ENCODE measurements at regions not wholly inside any gene's neighbourhood (a gene's known extent, or its start where the extent isn't known, plus 50 kb on each side); places are given as distances from the start of the nearest gene placed in this dataset.

DNA sequence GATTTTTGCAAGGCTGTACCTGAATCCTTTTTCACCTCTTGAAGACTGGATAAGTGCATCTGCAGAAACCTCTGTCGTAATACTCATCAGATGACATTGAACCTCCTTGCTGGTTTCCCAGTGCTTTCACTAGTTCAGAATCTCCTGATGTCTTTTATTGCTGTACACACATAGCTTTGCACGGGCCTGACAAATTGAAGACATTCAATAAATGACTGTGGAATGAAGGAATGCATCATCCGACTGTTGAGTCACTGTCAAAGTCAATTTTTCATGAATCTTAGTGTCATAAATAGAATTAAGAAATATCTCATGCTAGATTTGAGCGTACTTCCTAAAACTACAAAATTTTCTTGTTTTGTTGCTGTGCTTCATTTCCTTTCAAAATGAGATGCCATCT lies 598.2 kb upstream of the MAP3K7 start:
- no peak for ATAC-seq
- TF ChIP-seq, protein P1, sequence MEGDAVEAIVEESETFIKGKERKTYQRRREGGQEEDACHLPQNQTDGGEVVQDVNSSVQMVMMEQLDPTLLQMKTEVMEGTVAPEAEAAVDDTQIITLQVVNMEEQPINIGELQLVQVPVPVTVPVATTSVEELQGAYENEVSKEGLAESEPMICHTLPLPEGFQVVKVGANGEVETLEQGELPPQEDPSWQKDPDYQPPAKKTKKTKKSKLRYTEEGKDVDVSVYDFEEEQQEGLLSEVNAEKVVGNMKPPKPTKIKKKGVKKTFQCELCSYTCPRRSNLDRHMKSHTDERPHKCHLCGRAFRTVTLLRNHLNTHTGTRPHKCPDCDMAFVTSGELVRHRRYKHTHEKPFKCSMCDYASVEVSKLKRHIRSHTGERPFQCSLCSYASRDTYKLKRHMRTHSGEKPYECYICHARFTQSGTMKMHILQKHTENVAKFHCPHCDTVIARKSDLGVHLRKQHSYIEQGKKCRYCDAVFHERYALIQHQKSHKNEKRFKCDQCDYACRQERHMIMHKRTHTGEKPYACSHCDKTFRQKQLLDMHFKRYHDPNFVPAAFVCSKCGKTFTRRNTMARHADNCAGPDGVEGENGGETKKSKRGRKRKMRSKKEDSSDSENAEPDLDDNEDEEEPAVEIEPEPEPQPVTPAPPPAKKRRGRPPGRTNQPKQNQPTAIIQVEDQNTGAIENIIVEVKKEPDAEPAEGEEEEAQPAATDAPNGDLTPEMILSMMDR (IDR thresholded peaks at IDR 0.05), result no peak
- intact Hi-C loops (cut with DNase I), result no loop called here
- WGBS, 2 donors, result 62 to 71% methylated on average over 4 of the region's 4 CpGs
- Histone ChIP-seq H3K36me3 (no peaks in the 10 kb centered on the region), H3K4me1 (no peaks in the 10 kb centered on the region), H3K27me3 (no peaks in the 10 kb centered on the region), H3K27ac (no peak overlapping the region), H3K4me3 (no peak overlapping the region), H3K9me3 (no peaks in the 10 kb centered on the region)
- FAIRE-seq, result no peak
- DNase-seq, result no peak

DNA sequence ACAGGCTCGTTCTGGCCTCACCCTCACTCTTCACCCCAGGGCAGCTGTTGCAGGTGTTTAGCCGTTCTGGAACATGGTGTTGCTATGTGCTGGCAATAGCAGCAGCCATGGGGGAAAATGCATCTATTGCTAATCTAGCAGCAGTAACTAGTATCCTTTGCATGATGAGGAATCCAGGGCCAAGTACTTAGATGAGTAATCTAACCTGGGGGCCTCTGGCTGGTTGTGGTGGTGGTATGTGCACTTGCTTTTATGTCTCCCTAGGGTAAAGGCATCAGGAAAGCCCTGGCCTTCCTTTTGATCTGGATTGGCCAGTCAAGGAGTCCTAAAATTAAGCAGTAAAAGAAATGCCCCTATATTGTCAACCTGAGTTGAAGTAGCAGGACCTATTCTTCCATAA lies 594.5 kb upstream of the MAP3K7 start:
- H3K4me1 ChIP-seq, result no peaks in the 10 kb centered on the region
- no peaks in the 10 kb centered on the region for H3K27me3 ChIP-seq
- no peaks in the 10 kb centered on the region for H3K9me3 ChIP-seq
- whole genome bisulfite sequencing, 2 donors, result 51 to 62% methylated on average over 2 of the region's 2 CpGs
- no peaks in the 10 kb centered on the region for H3K36me3 ChIP-seq
- FAIRE-seq (no peak), ATAC-seq (no peak), DNase-seq (no peak)
- intact Hi-C loops (cut with DNase I), result no loop called here
- no peak overlapping the region for H3K4me3 ChIP-seq
- H3K27ac ChIP-seq, result no peak overlapping the region
- TF ChIP-seq, protein P1 (IDR thresholded peaks at IDR 0.05), result no peak

DNA sequence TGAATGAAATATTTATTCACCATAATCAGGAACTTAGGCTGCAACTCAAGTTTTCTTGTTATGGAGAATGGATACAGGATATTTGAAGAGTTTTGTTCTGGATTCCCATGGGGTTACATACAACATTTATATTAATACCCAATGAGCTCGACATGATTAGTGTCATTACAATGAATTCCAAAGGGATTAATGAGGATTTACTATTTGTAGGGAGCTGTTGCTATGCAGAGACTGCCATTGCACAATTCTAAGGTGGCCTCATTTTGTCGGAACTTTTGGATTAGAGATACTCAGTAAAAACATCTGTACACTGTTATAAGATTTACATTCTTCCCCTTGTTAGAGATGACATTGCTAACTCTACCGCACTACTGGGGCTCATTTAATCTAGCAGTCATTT lies 586.8 kb upstream of the MAP3K7 start:
- Histone ChIP-seq H3K4me1 (no peaks in the 10 kb centered on the region), H3K27me3 (no peaks in the 10 kb centered on the region), H3K36me3 (no peaks in the 10 kb centered on the region), H3K27ac (no peak overlapping the region), H3K4me3 (no peak overlapping the region), H3K9me3 (no peaks in the 10 kb centered on the region)
- TF ChIP-seq, protein P1 (IDR thresholded peaks at IDR 0.05), result no peak
- 60 to 68% methylated on average over 3 of the region's 3 CpGs for WGBS, 2 donors
- no peak for FAIRE-seq
- intact Hi-C loops (cut with DNase I), result no loop called here
- DNase-seq, result no peak
- ATAC-seq, result no peak

DNA sequence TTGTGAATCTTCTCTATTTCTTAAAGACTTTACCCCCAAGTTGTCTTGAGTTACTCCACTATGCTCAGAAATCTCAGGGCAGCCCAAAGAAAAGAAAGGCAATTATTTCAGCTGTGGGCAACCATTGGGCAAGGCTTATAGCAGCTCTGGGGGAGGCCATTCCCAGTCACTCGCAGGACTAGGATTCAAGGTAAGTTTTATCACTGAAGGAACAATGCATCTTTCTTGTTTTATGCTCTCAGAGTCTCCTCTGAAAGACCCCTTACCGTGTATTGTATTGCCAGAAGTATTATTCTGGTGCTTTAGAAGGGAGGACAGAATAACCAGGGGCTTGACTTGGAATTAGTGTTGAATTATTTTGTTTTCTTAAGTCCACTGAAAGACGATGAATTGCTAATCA lies 586.3 kb upstream of the MAP3K7 start:
- no peak for FAIRE-seq
- Histone ChIP-seq H3K36me3 (no peaks in the 10 kb centered on the region), H3K4me1 (no peaks in the 10 kb centered on the region), H3K27ac (no peak overlapping the region), H3K27me3 (no peaks in the 10 kb centered on the region), H3K9me3 (no peaks in the 10 kb centered on the region), H3K4me3 (no peak overlapping the region)
- no peak for ATAC-seq
- no peak for DNase-seq
- WGBS, 2 donors, result 56 to 72% methylated on average over 3 of the region's 3 CpGs
- intact Hi-C loops (cut with DNase I), result no loop called here
- TF ChIP-seq, protein P1 (IDR thresholded peaks at IDR 0.05), result no peak

DNA sequence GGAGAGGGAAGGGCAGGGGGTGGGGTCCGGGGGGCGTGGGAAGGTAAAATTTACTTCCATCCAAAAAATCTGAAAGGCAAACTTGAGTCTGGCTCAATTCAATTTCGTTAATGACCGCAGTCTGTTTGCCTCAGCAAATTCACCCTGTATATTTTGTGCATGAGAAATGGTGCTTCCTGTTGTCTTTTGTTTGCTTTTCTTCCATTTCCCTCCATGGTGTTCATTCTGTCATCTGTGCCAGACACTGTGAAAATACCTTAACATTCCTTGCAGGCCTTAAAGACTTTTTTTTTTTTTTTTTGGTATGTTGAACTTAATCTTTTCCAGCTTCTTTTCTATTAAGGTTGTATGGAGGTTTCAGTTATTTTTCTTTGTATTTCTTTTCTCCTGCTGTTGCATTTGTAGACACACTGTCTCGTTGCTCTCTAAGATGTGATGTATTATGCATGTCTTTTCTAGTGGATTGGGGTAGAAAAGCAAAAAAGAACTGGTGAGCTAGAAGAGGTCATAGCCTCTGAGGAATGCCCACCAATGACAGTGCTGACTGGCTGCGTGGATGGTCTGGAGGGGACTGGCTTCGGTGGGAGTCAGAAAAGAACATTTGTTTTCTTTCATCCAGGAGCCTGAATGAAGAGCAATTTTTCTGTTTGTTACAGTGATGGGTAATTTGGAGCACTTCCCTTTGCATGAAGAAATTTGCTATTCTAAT lies 585.0 kb upstream of the MAP3K7 start:
- Histone ChIP-seq H3K4me3 (no peak overlapping the region), H3K27ac (no peak overlapping the region), H3K4me1 (no peaks in the 10 kb centered on the region), H3K36me3 (no peaks in the 10 kb centered on the region), H3K27me3 (no peaks in the 10 kb centered on the region), H3K9me3 (no peaks in the 10 kb centered on the region)
- TF ChIP-seq, protein P1 (IDR thresholded peaks at IDR 0.05), result no peak
- DNase-seq (no peak), ATAC-seq (no peak), FAIRE-seq (no peak)
- intact Hi-C loops (cut with DNase I), result no loop called here
- 51 to 55% methylated on average over 7 of the region's 7 CpGs for WGBS, 2 donors
